Suprapubic skin (tissue), 3 donors: ENCODE measurements at regions not wholly inside any gene's neighbourhood (a gene's known extent, or its start where the extent isn't known, plus 50 kb on each side); places are given as distances from the start of the nearest gene placed in this dataset.

Experiments
- CTCF ChIP-seq, 2 donors: fragments of 200-600 bp in 1 of 2; fragments of 450-650 bp in 1 of 2; sonication (generic) in 1 of 2; IDR thresholded peaks; one replicate each; pipeline ENCODE4 v1.5.1; 2016 to 2019; ENCODE audit warnings: antibody characterized with exemption in 2 of 2, mild to moderate bottlenecking in 1 of 2, moderate library complexity in 1 of 2
- POLR2AphosphoS5 ChIP-seq, 3 donors: sonication (generic); formaldehyde crosslinking; IDR thresholded peaks; one replicate each; pipeline ENCODE4 v1.6.1; 2017; ENCODE audit warnings: antibody characterized with exemption in 3 of 3

GRCh38 chr9:95815961-95816360, 59.5 kb upstream of the ERCC6L2 start:
- TF ChIP-seq POLR2AphosphoS5 (IDR thresholded peaks at IDR 0.05): no peak
- TF ChIP-seq CTCF (IDR thresholded peaks at IDR 0.05): no peak
